PC-9 (cell line): ENCODE measurements at regions not wholly inside any gene's neighbourhood (a gene's known extent, or its start where the extent isn't known, plus 50 kb on each side); places are given as distances from the start of the nearest gene placed in this dataset.

Source experiments
- BruUV-seq: library from RNA; stranded (reverse); fragments of 400-500 nt; replicated peaks from 2 replicates; lab custom pipeline; 2021; lab: Mats Ljungman, UMichigan
- CTCF ChIA-PET: fragments of 300-600 bp; sonication (Branson Sonifier 250); formaldehyde crosslinking; loops from one replicate; lab custom pipeline; 2022; ENCODE audit warnings: antibody characterized with exemption; lab: Charles Lee
- POLR2A ChIA-PET: fragments of 300-600 bp; sonication (Branson Sonifier 250); formaldehyde crosslinking; loops from one replicate; lab custom pipeline; 2022; ENCODE audit warnings: antibody characterized with exemption; ENCODE audit not compliant: unreplicated experiment; lab: Charles Lee
- DNase-seq, 2 experiments: peaks; one replicate each; pipeline versions ENCODE4 v3.0.0 to v3.0.0-alpha.2; 2015 to 2022; ENCODE audit warnings: mixed read lengths in 1 of 2
- H2AFZ ChIP-seq: fragments of 200-600 bp; sonication (generic); 2 replicates; pipeline ENCODE4 v1.8.1; 2017; ENCODE audit warnings: antibody characterized with exemption
- H3F3A ChIP-seq: fragments of 200-600 bp; sonication (generic); 2 replicates; pipeline ENCODE4 v1.8.1; 2017; ENCODE audit warnings: antibody characterized with exemption, mild to moderate bottlenecking, low read depth; ENCODE audit not compliant: insufficient read depth
- H3K27ac ChIP-seq: fragments of 200-600 bp; sonication (generic); 2 replicates; pipeline ENCODE4 v1.6.1; 2016; ENCODE audit warnings: mixed run types
- H3K27me3 ChIP-seq: fragments of 200-600 bp; sonication (generic); 2 replicates; pipeline ENCODE4 v1.6.1; 2016; ENCODE audit warnings: low read depth, mixed run types; ENCODE audit not compliant: insufficient read depth
- H3K36me3 ChIP-seq: fragments of 200-600 bp; sonication (generic); 2 replicates; pipeline ENCODE4 v1.6.1; 2016; ENCODE audit warnings: low read depth, mixed run types
- H3K4me1 ChIP-seq: fragments of 200-600 bp; sonication (generic); replicated peaks from 2 replicates; pipeline ENCODE4 v1.6.1; 2016; ENCODE audit warnings: mixed run types; ENCODE audit not compliant: insufficient read depth
- H3K4me2 ChIP-seq: fragments of 200-600 bp; sonication (generic); 2 replicates; pipeline ENCODE4 v1.6.1; 2017; ENCODE audit warnings: mixed run types
- H3K4me3 ChIP-seq: fragments of 200-600 bp; sonication (generic); 2 replicates; pipeline ENCODE4 v1.6.1; 2016; ENCODE audit warnings: mixed run types
- H3K79me2 ChIP-seq: fragments of 200-600 bp; sonication (generic); 2 replicates; pipeline ENCODE4 v1.6.1; 2017; ENCODE audit warnings: low read depth, mixed run types
- H3K9me2 ChIP-seq: fragments of 200-600 bp; sonication (generic); 2 replicates; pipeline ENCODE4 v1.8.1; 2017; ENCODE audit warnings: mild to moderate bottlenecking; ENCODE audit not compliant: insufficient read depth
- H3K9me3 ChIP-seq: fragments of 200-600 bp; sonication (generic); 2 replicates; pipeline ENCODE4 v1.8.1; 2016; ENCODE audit warnings: low read depth; ENCODE audit not compliant: insufficient read depth
- H4K20me1 ChIP-seq: fragments of 200-600 bp; sonication (generic); 2 replicates; pipeline ENCODE4 v1.8.1; 2017; ENCODE audit not compliant: insufficient read depth
- CTCF ChIP-seq: fragments of 200-600 bp; sonication (generic); conservative IDR thresholded peaks from 2 replicates; pipeline ENCODE4 v1.6.1; 2017; ENCODE audit warnings: mixed run types, antibody characterized with exemption, mild to moderate bottlenecking, moderate library complexity
- EZH2 ChIP-seq: fragments of 200-600 bp; sonication (generic); IDR thresholded peaks from 2 replicates; pipeline ENCODE4 v1.8.0; 2017; ENCODE audit warnings: antibody characterized with exemption, low read depth
- intact Hi-C: fragments of 100-400 bp; cut with micrococcal nuclease; formaldehyde crosslinking; loops from one replicate; pipeline ENCODE4 v1.10.0; 2022; ENCODE audit not compliant: unreplicated experiment

GRCh38 chr12:76708296-76708695, 55.6 kb upstream of the ZDHHC17 start:
- BruUV-seq = no TSS peak

GRCh38 chr12:76711241-76711640, 52.7 kb upstream of the ZDHHC17 start:
- H3K4me2 ChIP-seq = no peak overlapping the region
- no peak overlapping the region for H3K4me3 ChIP-seq
- no peaks in the 10 kb centered on the region for H3K9me3 ChIP-seq
- no peak for DNase-seq
- intact Hi-C loops = no loop called here
- H3K36me3 ChIP-seq = no peaks in the 10 kb centered on the region
- no TSS peak for BruUV-seq
- CTCF ChIA-PET = no interaction called here
- no peaks in the 10 kb centered on the region for H3K4me1 ChIP-seq
- POLR2A ChIA-PET = no interaction called here
- no peaks in the 10 kb centered on the region for H4K20me1 ChIP-seq
- no peaks in the 10 kb centered on the region for H3K27me3 ChIP-seq
- H3F3A ChIP-seq = no peaks in the 10 kb centered on the region
- TF ChIP-seq CTCF (no peak), EZH2 (no peak)
- H3K79me2 ChIP-seq = no peaks in the 10 kb centered on the region
- no peaks in the 10 kb centered on the region for H3K9me2 ChIP-seq
- no peak overlapping the region for H3K27ac ChIP-seq
- no peak overlapping the region for H2AFZ ChIP-seq

More at GRCh38 chr12:76708296-76708695, 55.6 kb upstream of the ZDHHC17 start:
- no peak overlapping the region for H3K4me3 ChIP-seq
- no peak for DNase-seq
- intact Hi-C loops = no loop called here
- H4K20me1 ChIP-seq = no peaks in the 10 kb centered on the region
- H2AFZ ChIP-seq = no peak overlapping the region
- H3F3A ChIP-seq = no peaks in the 10 kb centered on the region
- H3K79me2 ChIP-seq = no peaks in the 10 kb centered on the region
- H3K9me3 ChIP-seq = no peaks in the 10 kb centered on the region
- ChIA-PET POLR2A (no interaction called here), CTCF (interaction anchor here (0.6 kb wide), 1 partner anchor 1419 kb away, joined by 3 read pairs; no protein-coding TSS in a partner anchor)
- H3K36me3 ChIP-seq = no peaks in the 10 kb centered on the region
- TF ChIP-seq CTCF = no peak
- no peak for TF ChIP-seq EZH2
- no peaks in the 10 kb centered on the region for H3K9me2 ChIP-seq
- no peaks in the 10 kb centered on the region for H3K4me1 ChIP-seq
- no peak overlapping the region for H3K27ac ChIP-seq
- no peak overlapping the region for H3K4me2 ChIP-seq
- no peaks in the 10 kb centered on the region for H3K27me3 ChIP-seq

GRCh38 chr12:76713130-76713529, 50.8 kb upstream of the ZDHHC17 start:
- no TSS peak for BruUV-seq
- Histone ChIP-seq H3K4me1 (no peaks in the 10 kb centered on the region), H3K9me2 (no peaks in the 10 kb centered on the region), H3K9me3 (no peaks in the 10 kb centered on the region), H2AFZ (no peak overlapping the region), H3K36me3 (no peaks in the 10 kb centered on the region), H3K4me2 (no peak overlapping the region), H3K27me3 (no peaks in the 10 kb centered on the region), H4K20me1 (no peaks in the 10 kb centered on the region), H3K4me3 (no peak overlapping the region), H3K79me2 (no peaks in the 10 kb centered on the region), H3K27ac (no peak overlapping the region), H3F3A (no peaks in the 10 kb centered on the region)
- intact Hi-C loops = no loop called here
- DNase-seq = no peak
- CTCF ChIA-PET = no interaction called here
- POLR2A ChIA-PET = no interaction called here
- TF ChIP-seq CTCF = no peak
- no peak for TF ChIP-seq EZH2
